Liver (tissue), 8 donors: ENCODE measurements at regions not wholly inside any gene's neighbourhood (a gene's known extent, or its start where the extent isn't known, plus 50 kb on each side); places are given as distances from the start of the nearest gene placed in this dataset.

Experiments used
- DNase-seq: peaks from one replicate; pipeline ENCODE4 v3.0.0-alpha.2; 2017; ENCODE audit warnings: low spot score
- H3K27ac ChIP-seq, 2 donors: one replicate each; pipeline ENCODE4 v1.7.0; 2013; ENCODE audit warnings: inconsistent platforms in 2 of 2, low read length in 2 of 2, control low read depth in 1 of 2, low read depth in 1 of 2, mild to moderate bottlenecking in 1 of 2
- H3K27me3 ChIP-seq, 4 donors: one replicate each; pipeline versions ENCODE4 v1.6.1 to v1.7.0; 2013; ENCODE audit warnings: low read length in 3 of 4, inconsistent platforms in 1 of 4, mild to moderate bottlenecking in 1 of 4, moderate library complexity in 1 of 4; ENCODE audit not compliant: control insufficient read depth in 4 of 4, insufficient read depth in 4 of 4
- H3K36me3 ChIP-seq, 4 donors: one replicate each; pipeline versions ENCODE4 v1.6.1 to v1.7.0; 2013; ENCODE audit warnings: low read length in 3 of 4, mild to moderate bottlenecking in 3 of 4, low read depth in 1 of 4, moderate library complexity in 1 of 4; ENCODE audit not compliant: control insufficient read depth in 4 of 4, insufficient read depth in 3 of 4
- H3K4me1 ChIP-seq, 4 donors: one replicate each; pipeline versions ENCODE4 v1.6.1 to v1.7.0; 2013; ENCODE audit warnings: low read length in 3 of 4, mild to moderate bottlenecking in 3 of 4, moderate library complexity in 1 of 4; ENCODE audit not compliant: control insufficient read depth in 4 of 4, insufficient read depth in 4 of 4
- H3K4me3 ChIP-seq, 3 donors: one replicate each; pipeline versions ENCODE4 v1.6.1 to v1.7.0; 2013; ENCODE audit warnings: low read length in 3 of 3, control low read depth in 1 of 3, low read depth in 1 of 3, mild to moderate bottlenecking in 1 of 3
- H3K9ac ChIP-seq, 2 donors: one replicate each; pipeline ENCODE4 v1.7.0; 2013; ENCODE audit warnings: low read length in 2 of 2, mild to moderate bottlenecking in 2 of 2, moderate library complexity in 2 of 2, control low read depth in 1 of 2, low read depth in 1 of 2
- H3K9me3 ChIP-seq, 4 donors: one replicate each; pipeline versions ENCODE4 v1.6.1 to v1.7.0; 2013; ENCODE audit warnings: low read length in 3 of 4; ENCODE audit not compliant: control insufficient read depth in 4 of 4
- FOXA1 ChIP-seq: IDR thresholded peaks from 2 replicates; pipeline ENCODE4 v1.6.1; 2016; ENCODE audit warnings: antibody characterized with exemption
- GABPA ChIP-seq, 2 donors: IDR thresholded peaks in 1 of 2; conservative IDR thresholded peaks in 1 of 2; 2 replicates each; pipeline ENCODE4 v1.6.1; 2016; ENCODE audit warnings: antibody characterized with exemption in 2 of 2, mild to moderate bottlenecking in 1 of 2, moderate library complexity in 1 of 2
- HNF4A ChIP-seq, 2 donors: conservative IDR thresholded peaks; 2 replicates each; pipeline ENCODE4 v1.6.1; 2016; ENCODE audit warnings: antibody characterized with exemption in 2 of 2, mild to moderate bottlenecking in 2 of 2
- HNF4G ChIP-seq: IDR thresholded peaks from 2 replicates; pipeline ENCODE4 v1.6.1; 2016; ENCODE audit warnings: antibody characterized with exemption
- JUND ChIP-seq, 2 donors: IDR thresholded peaks; 2 replicates each; pipeline ENCODE4 v1.6.1; 2016; ENCODE audit warnings: antibody characterized with exemption in 2 of 2
- NR2F2 ChIP-seq: IDR thresholded peaks from 2 replicates; pipeline ENCODE4 v1.6.1; 2016; ENCODE audit warnings: antibody characterized with exemption
- SP1 ChIP-seq: IDR thresholded peaks from 2 replicates; pipeline ENCODE4 v1.6.1; 2018; ENCODE audit warnings: antibody characterized with exemption, mild to moderate bottlenecking
- WGBS: extraction: QIAGEN DNeasy Blood & Tissue Kit; methylation state at CpG from one replicate; pipeline ENCODE4 v1.1.7; 2013; 5-methylcytosine and 5-hydroxymethylcytosine counted together
- TF ChIP-seq, protein P1 (sequence below): IDR thresholded peaks from 2 replicates; pipeline ENCODE4 v1.6.1; 2016; ENCODE audit warnings: antibody characterized with exemption
- TF ChIP-seq, protein P2 (sequence below): IDR thresholded peaks from 2 replicates; pipeline ENCODE4 v1.6.1; 2016; ENCODE audit warnings: antibody characterized with exemption
- TF ChIP-seq, protein P3 (sequence below): IDR thresholded peaks from 2 replicates; pipeline ENCODE4 v1.6.1; 2016; ENCODE audit warnings: antibody characterized with exemption, mild to moderate bottlenecking
- TF ChIP-seq, protein P4 (sequence below): IDR thresholded peaks from 2 replicates; pipeline ENCODE4 v1.6.1; 2016; ENCODE audit warnings: antibody characterized with exemption
- TF ChIP-seq, protein P5 (sequence below): fragments of 150-350 bp; IDR thresholded peaks from 2 replicates; pipeline ENCODE4 v1.5.1; 2017; ENCODE audit warnings: improper control_type of control experiment, low read depth, low read length; ENCODE audit not compliant: missing input control
- donor health status: healthy.
- donor health status: healthy.
- donor health status: healthy.
- donor health status: healthy.
- donor health status: healthy.

DNA sequence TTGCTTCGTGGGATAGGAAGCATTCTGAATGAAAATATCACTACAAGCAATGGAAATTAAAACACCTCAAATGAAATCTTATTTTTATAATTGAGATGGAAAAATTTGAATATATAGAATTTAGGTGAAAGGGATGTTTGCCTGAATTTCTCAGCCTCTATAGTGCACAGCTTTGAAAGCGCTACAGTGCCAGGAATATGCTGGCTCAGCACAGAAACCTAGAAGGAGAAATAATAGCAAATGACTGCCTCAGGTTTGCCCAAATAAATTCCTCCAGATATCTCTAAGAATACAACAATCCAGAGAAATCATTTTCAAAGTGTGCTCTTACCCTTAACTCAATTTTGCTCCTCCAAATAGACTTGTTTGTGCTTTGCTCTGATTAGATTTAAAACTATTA, 141.1 kb upstream of the ZNF385D start:
- Histone ChIP-seq H3K9ac (no peak overlapping the region), H3K27ac (no peak overlapping the region), H3K9me3 (no peaks in the 10 kb centered on the region), H3K4me1 (no peaks in the 10 kb centered on the region), H3K27me3 (no peaks in the 10 kb centered on the region), H3K4me3 (no peak overlapping the region), H3K36me3 (no peaks in the 10 kb centered on the region)
- no peak for TF ChIP-seq FOXA1
- TF ChIP-seq SP1, result no peak
- no peak for TF ChIP-seq HNF4G
- TF ChIP-seq HNF4A (conservative IDR thresholded peaks at IDR 0.05), result no peak
- TF ChIP-seq NR2F2, result no peak
- no peak for TF ChIP-seq JUND (IDR thresholded peaks at IDR 0.05)
- TF ChIP-seq, protein P1, sequence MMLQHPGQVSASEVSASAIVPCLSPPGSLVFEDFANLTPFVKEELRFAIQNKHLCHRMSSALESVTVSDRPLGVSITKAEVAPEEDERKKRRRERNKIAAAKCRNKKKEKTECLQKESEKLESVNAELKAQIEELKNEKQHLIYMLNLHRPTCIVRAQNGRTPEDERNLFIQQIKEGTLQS, result no peak
- TF ChIP-seq, protein P2, sequence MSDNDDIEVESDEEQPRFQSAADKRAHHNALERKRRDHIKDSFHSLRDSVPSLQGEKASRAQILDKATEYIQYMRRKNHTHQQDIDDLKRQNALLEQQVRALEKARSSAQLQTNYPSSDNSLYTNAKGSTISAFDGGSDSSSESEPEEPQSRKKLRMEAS, result no peak
- TF ChIP-seq GABPA (IDR thresholded peaks at IDR 0.05 in 1 of 2, conservative IDR thresholded peaks at IDR 0.05 in 1 of 2), result no peak
- TF ChIP-seq, protein P3, sequence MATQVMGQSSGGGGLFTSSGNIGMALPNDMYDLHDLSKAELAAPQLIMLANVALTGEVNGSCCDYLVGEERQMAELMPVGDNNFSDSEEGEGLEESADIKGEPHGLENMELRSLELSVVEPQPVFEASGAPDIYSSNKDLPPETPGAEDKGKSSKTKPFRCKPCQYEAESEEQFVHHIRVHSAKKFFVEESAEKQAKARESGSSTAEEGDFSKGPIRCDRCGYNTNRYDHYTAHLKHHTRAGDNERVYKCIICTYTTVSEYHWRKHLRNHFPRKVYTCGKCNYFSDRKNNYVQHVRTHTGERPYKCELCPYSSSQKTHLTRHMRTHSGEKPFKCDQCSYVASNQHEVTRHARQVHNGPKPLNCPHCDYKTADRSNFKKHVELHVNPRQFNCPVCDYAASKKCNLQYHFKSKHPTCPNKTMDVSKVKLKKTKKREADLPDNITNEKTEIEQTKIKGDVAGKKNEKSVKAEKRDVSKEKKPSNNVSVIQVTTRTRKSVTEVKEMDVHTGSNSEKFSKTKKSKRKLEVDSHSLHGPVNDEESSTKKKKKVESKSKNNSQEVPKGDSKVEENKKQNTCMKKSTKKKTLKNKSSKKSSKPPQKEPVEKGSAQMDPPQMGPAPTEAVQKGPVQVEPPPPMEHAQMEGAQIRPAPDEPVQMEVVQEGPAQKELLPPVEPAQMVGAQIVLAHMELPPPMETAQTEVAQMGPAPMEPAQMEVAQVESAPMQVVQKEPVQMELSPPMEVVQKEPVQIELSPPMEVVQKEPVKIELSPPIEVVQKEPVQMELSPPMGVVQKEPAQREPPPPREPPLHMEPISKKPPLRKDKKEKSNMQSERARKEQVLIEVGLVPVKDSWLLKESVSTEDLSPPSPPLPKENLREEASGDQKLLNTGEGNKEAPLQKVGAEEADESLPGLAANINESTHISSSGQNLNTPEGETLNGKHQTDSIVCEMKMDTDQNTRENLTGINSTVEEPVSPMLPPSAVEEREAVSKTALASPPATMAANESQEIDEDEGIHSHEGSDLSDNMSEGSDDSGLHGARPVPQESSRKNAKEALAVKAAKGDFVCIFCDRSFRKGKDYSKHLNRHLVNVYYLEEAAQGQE, result no peak
- TF ChIP-seq, protein P4, sequence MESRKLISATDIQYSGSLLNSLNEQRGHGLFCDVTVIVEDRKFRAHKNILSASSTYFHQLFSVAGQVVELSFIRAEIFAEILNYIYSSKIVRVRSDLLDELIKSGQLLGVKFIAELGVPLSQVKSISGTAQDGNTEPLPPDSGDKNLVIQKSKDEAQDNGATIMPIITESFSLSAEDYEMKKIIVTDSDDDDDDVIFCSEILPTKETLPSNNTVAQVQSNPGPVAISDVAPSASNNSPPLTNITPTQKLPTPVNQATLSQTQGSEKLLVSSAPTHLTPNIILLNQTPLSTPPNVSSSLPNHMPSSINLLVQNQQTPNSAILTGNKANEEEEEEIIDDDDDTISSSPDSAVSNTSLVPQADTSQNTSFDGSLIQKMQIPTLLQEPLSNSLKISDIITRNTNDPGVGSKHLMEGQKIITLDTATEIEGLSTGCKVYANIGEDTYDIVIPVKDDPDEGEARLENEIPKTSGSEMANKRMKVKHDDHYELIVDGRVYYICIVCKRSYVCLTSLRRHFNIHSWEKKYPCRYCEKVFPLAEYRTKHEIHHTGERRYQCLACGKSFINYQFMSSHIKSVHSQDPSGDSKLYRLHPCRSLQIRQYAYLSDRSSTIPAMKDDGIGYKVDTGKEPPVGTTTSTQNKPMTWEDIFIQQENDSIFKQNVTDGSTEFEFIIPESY, result no peak
- TF ChIP-seq, protein P5, sequence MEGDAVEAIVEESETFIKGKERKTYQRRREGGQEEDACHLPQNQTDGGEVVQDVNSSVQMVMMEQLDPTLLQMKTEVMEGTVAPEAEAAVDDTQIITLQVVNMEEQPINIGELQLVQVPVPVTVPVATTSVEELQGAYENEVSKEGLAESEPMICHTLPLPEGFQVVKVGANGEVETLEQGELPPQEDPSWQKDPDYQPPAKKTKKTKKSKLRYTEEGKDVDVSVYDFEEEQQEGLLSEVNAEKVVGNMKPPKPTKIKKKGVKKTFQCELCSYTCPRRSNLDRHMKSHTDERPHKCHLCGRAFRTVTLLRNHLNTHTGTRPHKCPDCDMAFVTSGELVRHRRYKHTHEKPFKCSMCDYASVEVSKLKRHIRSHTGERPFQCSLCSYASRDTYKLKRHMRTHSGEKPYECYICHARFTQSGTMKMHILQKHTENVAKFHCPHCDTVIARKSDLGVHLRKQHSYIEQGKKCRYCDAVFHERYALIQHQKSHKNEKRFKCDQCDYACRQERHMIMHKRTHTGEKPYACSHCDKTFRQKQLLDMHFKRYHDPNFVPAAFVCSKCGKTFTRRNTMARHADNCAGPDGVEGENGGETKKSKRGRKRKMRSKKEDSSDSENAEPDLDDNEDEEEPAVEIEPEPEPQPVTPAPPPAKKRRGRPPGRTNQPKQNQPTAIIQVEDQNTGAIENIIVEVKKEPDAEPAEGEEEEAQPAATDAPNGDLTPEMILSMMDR, result no peak
- no peak for DNase-seq
- WGBS, result 90% methylated on average over 2 of the region's 2 CpGs

DNA sequence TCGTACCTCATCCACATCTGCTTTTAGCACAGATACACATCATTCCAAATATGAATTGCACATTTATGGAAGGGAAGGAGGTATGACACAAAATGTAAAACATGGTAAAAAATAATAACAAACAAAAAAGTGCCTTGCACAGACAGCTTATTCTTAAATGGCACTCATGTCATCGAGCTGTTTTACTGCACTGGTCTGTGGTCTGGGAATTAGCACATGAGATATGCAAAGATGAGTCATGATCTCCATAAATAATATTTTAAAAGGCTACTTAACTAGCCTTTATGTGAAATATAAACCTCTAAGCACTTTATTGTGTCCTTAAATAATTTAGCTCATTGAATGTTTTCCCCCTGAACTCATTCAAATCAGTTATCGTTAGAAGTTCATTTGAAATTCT, 142.2 kb upstream of the ZNF385D start:
- no peak for TF ChIP-seq GABPA (IDR thresholded peaks at IDR 0.05 in 1 of 2, conservative IDR thresholded peaks at IDR 0.05 in 1 of 2)
- 74% methylated on average over 3 of the region's 3 CpGs for WGBS
- Histone ChIP-seq H3K4me3 (no peak overlapping the region), H3K27ac (no peak overlapping the region), H3K9ac (no peak overlapping the region), H3K4me1 (no peaks in the 10 kb centered on the region), H3K9me3 (no peaks in the 10 kb centered on the region), H3K36me3 (no peaks in the 10 kb centered on the region), H3K27me3 (no peaks in the 10 kb centered on the region)
- no peak for DNase-seq
